Putamen (tissue), 1 donor: ENCODE measurements at regions not wholly inside any gene's neighbourhood (a gene's known extent, or its start where the extent isn't known, plus 50 kb on each side); places are given as distances from the start of the nearest gene placed in this dataset.
A peak's percentile ranks its signal among the peaks of the same experiment; 100 is the strongest.
"Not testable (repeated sequence)": the region's sequence is repeated elsewhere in the genome, so short reads cannot be mapped to it uniquely, and the experiment has no call there.

Experiments used
- DNase-seq: peaks from one replicate; pipeline ENCODE4 v3.0.0-alpha.2; 2016; ENCODE audit warnings: low spot score

GRCh38 chr6:170149681-170150589 lies 140.9 kb downstream of the DLL1 start:
- no peak for DNase-seq

GRCh38 chr6:170148709-170149470 lies 142.0 kb downstream of the DLL1 start:
- DNase-seq, result no peak

GRCh38 chr6:170147832-170148708 lies 142.8 kb downstream of the DLL1 start:
- no peak for DNase-seq

GRCh38 chr6:170147056-170147787 lies 143.7 kb downstream of the DLL1 start:
- peak; percentile 45 for DNase-seq

- no peak for DNase-seq
Measured at GRCh38 chr6:170146640-170147039, 144.2 kb downstream of the DLL1 start.

GRCh38 chr6:170146131-170146530 lies 144.7 kb downstream of the DLL1 start:
- DNase-seq, result not testable (repeated sequence)

- DNase-seq, result not testable (repeated sequence)
Measured at GRCh38 chr6:170145716-170146115, 145.2 kb downstream of the DLL1 start.

GRCh38 chr6:170145272-170145592 lies 145.6 kb downstream of the DLL1 start:
- DNase-seq, result no peak

GRCh38 chr6:170144571-170145271 lies 146.2 kb downstream of the DLL1 start:
- no peak for DNase-seq

GRCh38 chr6:170143401-170144150 lies 147.3 kb downstream of the DLL1 start:
- no peak for DNase-seq

GRCh38 chr6:170142559-170142958 lies 148.3 kb downstream of the DLL1 start:
- DNase-seq, result no peak

- DNase-seq, result not testable (repeated sequence)
Measured at GRCh38 chr6:170141061-170141460, 149.8 kb downstream of the DLL1 start.

GRCh38 chr6:170140129-170140528 lies 150.7 kb downstream of the DLL1 start:
- no peak for DNase-seq

- no peak for DNase-seq
Measured at GRCh38 chr6:170139531-170139930, 151.3 kb downstream of the DLL1 start.

- DNase-seq, result not testable (repeated sequence)
Measured at GRCh38 chr6:170139046-170139445, 151.8 kb downstream of the DLL1 start.

- no peak for DNase-seq
Measured at GRCh38 chr6:170137911-170138910, 152.7 kb downstream of the DLL1 start.

- peak; percentile 31 for DNase-seq
Measured at GRCh38 chr6:170137176-170137891, 153.5 kb downstream of the DLL1 start.

GRCh38 chr6:170136541-170137175 lies 154.2 kb downstream of the DLL1 start:
- no peak for DNase-seq
